WTC11 (cell line): ENCODE measurements at regions not wholly inside any gene's neighbourhood (a gene's known extent, or its start where the extent isn't known, plus 50 kb on each side); places are given as distances from the start of the nearest gene placed in this dataset.

ENCODE experiments used
- ATAC-seq: fragments of 200-7000 bp; cut with Tn5 transposase; 2 replicates; pipeline ENCODE4 v1.10.0; 2021; ENCODE audit warnings: mild to moderate bottlenecking, moderate library complexity
- CTCF ChIA-PET: fragments of 300-600 bp; sonication (Branson Sonifier 250); formaldehyde crosslinking; loops from one replicate; lab custom pipeline; 2021; ENCODE audit warnings: antibody characterized with exemption; lab: Charles Lee
- POLR2A ChIA-PET: fragments of 350-600 bp; sonication (Branson Sonifier 250); formaldehyde crosslinking; loops from one replicate; lab custom pipeline; 2021; ENCODE audit warnings: antibody characterized with exemption; lab: Charles Lee
- DNase-seq: peaks from one replicate; pipeline ENCODE4 v3.0.0; 2021; ENCODE audit warnings: low spot score
- H3K27ac Mint-ChIP-seq: 2 replicates; pipeline ENCODE4 v1.8.0; 2021; ENCODE audit warnings: mixed read lengths
- H3K27me3 Mint-ChIP-seq: 2 replicates; pipeline ENCODE4 v1.8.0; 2021; ENCODE audit warnings: low read depth, mild to moderate bottlenecking, moderate library complexity, mixed read lengths
- H3K36me3 Mint-ChIP-seq: 2 replicates; pipeline ENCODE4 v1.8.0; 2021; ENCODE audit warnings: mixed read lengths
- H3K4me1 Mint-ChIP-seq: 2 replicates; pipeline ENCODE4 v1.8.0; 2022; ENCODE audit warnings: mixed read lengths
- H3K4me3 Mint-ChIP-seq: 2 replicates; pipeline ENCODE4 v1.8.0; 2021; ENCODE audit warnings: mild to moderate bottlenecking, moderate library complexity, mixed read lengths
- H3K9me3 Mint-ChIP-seq: 2 replicates; pipeline ENCODE4 v1.8.0; 2021; ENCODE audit warnings: mixed read lengths
- CREM ChIP-seq: sonication (generic); formaldehyde crosslinking; IDR thresholded peaks from 2 replicates; pipeline ENCODE4 v1.8.1; 2022; ENCODE audit warnings: mild to moderate bottlenecking, missing genetic modification reagents, moderate library complexity
- ELF4 ChIP-seq: sonication (generic); formaldehyde crosslinking; IDR thresholded peaks from 2 replicates; pipeline ENCODE4 v1.8.1; 2022; ENCODE audit warnings: low read depth, mild to moderate bottlenecking, moderate library complexity, missing genetic modification reagents
- ESRRA ChIP-seq: sonication (generic); formaldehyde crosslinking; IDR thresholded peaks from 2 replicates; pipeline ENCODE4 v1.8.1; 2022; ENCODE audit warnings: mild to moderate bottlenecking, missing genetic modification reagents, borderline replicate concordance
- ETV6 ChIP-seq: sonication (generic); formaldehyde crosslinking; IDR thresholded peaks from 2 replicates; pipeline ENCODE4 v1.8.1; 2022; ENCODE audit warnings: mild to moderate bottlenecking, missing genetic modification reagents
- GTF2I ChIP-seq: fragments of 250-450 bp; sonication (Bioruptor Pico); conservative IDR thresholded peaks from 2 replicates; pipeline ENCODE4 v1.4.0; 2021; ENCODE audit warnings: mild to moderate bottlenecking
- KAT7 ChIP-seq: sonication (generic); formaldehyde crosslinking; IDR thresholded peaks from 2 replicates; pipeline ENCODE4 v1.8.1; 2023; ENCODE audit warnings: missing genetic modification reagents, mild to moderate bottlenecking, borderline replicate concordance
- MXD4 ChIP-seq: fragments of 250-450 bp; sonication (Bioruptor Pico); IDR thresholded peaks from 2 replicates; pipeline ENCODE4 v1.8.0; 2021; ENCODE audit warnings: mild to moderate bottlenecking, moderate library complexity, borderline replicate concordance
- NFE2L1 ChIP-seq: sonication (generic); formaldehyde crosslinking; IDR thresholded peaks from 2 replicates; pipeline ENCODE4 v1.8.1; 2023; ENCODE audit warnings: missing genetic modification reagents
- SMAD3 ChIP-seq: sonication (generic); formaldehyde crosslinking; IDR thresholded peaks from 2 replicates; pipeline ENCODE4 v1.8.0; 2022; ENCODE audit warnings: missing genetic modification reagents, mild to moderate bottlenecking, borderline replicate concordance
- SMAD4 ChIP-seq: sonication (generic); formaldehyde crosslinking; IDR thresholded peaks from 2 replicates; pipeline ENCODE4 v1.8.0; 2022; ENCODE audit warnings: mild to moderate bottlenecking, missing genetic modification reagents
- TEAD4 ChIP-seq: sonication (generic); formaldehyde crosslinking; IDR thresholded peaks from 2 replicates; pipeline ENCODE4 v1.8.0; 2022; ENCODE audit warnings: mild to moderate bottlenecking, missing genetic modification reagents
- ZBTB21 ChIP-seq: sonication (generic); formaldehyde crosslinking; IDR thresholded peaks from 2 replicates; pipeline ENCODE4 v1.8.1; 2023; ENCODE audit warnings: mild to moderate bottlenecking, missing genetic modification reagents, borderline replicate concordance
- ZNF219 ChIP-seq: sonication (generic); formaldehyde crosslinking; IDR thresholded peaks from 2 replicates; pipeline ENCODE4 v1.8.0; 2023; ENCODE audit warnings: missing genetic modification reagents, mild to moderate bottlenecking, borderline replicate concordance
- ZNF232 ChIP-seq: sonication (generic); formaldehyde crosslinking; IDR thresholded peaks from 2 replicates; pipeline ENCODE4 v1.8.0; 2022; ENCODE audit warnings: mild to moderate bottlenecking, missing genetic modification reagents
- ZNF416 ChIP-seq: fragments of 250-450 bp; sonication (Bioruptor Pico); IDR thresholded peaks from 2 replicates; pipeline ENCODE4 v1.9.0; 2021; ENCODE audit warnings: mild to moderate bottlenecking, inconsistent platforms
- TF ChIP-seq, protein P1 (sequence below): sonication (generic); formaldehyde crosslinking; IDR thresholded peaks from 2 replicates; pipeline ENCODE4 v1.8.0; 2022; ENCODE audit warnings: mild to moderate bottlenecking, missing genetic modification reagents
- TF ChIP-seq, protein P2 (sequence below): sonication (generic); formaldehyde crosslinking; IDR thresholded peaks from 2 replicates; pipeline ENCODE4 v1.8.1; 2022; ENCODE audit warnings: low read depth, mild to moderate bottlenecking, moderate library complexity, missing genetic modification reagents, borderline replicate concordance
- TF ChIP-seq, protein P3 (sequence below): fragments of 250-450 bp; sonication (Bioruptor Pico); IDR thresholded peaks from 2 replicates; pipeline ENCODE4 v1.9.0; 2021; ENCODE audit warnings: mild to moderate bottlenecking
- TF ChIP-seq, protein P4 (sequence below): fragments of 250-450 bp; sonication (Bioruptor Pico); IDR thresholded peaks from 2 replicates; pipeline ENCODE4 v1.9.0; 2021; ENCODE audit warnings: mild to moderate bottlenecking
- TF ChIP-seq, protein P5 (sequence below): sonication (generic); formaldehyde crosslinking; IDR thresholded peaks from 2 replicates; pipeline ENCODE4 v1.8.1; 2023; ENCODE audit warnings: mild to moderate bottlenecking, missing genetic modification reagents
- TF ChIP-seq, protein P6 (sequence below): fragments of 250-450 bp; sonication (Bioruptor Pico); IDR thresholded peaks from 2 replicates; pipeline ENCODE4 v2.1.2; 2022; ENCODE audit warnings: mild to moderate bottlenecking, moderate library complexity

DNA sequence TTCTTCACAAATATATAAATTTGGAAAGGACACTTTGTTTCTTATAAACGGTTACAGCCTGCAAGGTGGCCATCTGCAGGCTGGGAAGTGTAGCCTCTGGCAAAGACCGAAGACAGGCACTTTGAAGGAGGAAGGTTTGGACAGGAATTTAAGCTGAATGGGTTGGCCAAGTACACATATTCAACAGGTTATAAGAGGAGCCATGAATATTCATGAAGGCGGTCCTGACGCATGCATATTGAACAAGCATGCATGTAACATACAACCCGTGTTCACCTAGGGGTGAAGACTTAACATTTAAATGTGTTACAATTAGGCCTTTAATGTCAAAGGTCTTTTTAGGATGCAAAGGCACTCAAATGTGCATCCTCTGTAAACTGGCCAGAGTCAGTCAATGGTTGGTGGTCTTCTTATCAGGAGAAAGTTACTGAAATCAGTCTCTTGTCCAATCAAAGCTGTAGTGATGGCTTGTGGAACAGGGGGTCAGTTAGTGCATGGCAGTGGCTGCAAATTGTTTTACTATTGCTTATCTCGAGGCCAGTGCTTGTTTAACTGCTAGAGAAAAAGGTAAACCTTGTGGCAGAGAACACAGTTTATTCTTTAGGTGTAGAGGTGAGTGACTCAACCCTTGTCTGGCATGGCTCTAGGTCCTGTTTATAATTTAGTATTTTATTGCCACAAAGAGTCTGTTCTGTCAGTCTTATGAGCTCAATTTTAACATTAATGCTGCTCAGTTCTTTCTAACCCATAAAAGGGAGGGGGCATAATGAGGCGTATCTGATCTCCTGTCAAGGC, 70.3 kb upstream of the F3 start:
- no peak overlapping the region for H3K4me3 Mint-ChIP-seq
- 0 out of 2 replicates have a peak, but pooled peaks cover 5% of the 10 kb centered on the region for H3K9me3 Mint-ChIP-seq
- H3K36me3 Mint-ChIP-seq: no peaks in the 10 kb centered on the region
- POLR2A ChIA-PET: interaction anchor here (1.1 kb wide), 1 partner anchor 13 kb away, joined by 3 read pairs; no protein-coding TSS in a partner anchor
- no peak overlapping the region for H3K27ac Mint-ChIP-seq
- peaks cover 33% of the 10 kb centered on the region for H3K4me1 Mint-ChIP-seq
- DNase-seq (no peak), ATAC-seq (no peak; the same call in 1 of the 2 replicates)
- H3K27me3 Mint-ChIP-seq: peaks cover 3% of the 10 kb centered on the region; the same call in 1 of the 2 replicates
- TF ChIP-seq, protein P1, sequence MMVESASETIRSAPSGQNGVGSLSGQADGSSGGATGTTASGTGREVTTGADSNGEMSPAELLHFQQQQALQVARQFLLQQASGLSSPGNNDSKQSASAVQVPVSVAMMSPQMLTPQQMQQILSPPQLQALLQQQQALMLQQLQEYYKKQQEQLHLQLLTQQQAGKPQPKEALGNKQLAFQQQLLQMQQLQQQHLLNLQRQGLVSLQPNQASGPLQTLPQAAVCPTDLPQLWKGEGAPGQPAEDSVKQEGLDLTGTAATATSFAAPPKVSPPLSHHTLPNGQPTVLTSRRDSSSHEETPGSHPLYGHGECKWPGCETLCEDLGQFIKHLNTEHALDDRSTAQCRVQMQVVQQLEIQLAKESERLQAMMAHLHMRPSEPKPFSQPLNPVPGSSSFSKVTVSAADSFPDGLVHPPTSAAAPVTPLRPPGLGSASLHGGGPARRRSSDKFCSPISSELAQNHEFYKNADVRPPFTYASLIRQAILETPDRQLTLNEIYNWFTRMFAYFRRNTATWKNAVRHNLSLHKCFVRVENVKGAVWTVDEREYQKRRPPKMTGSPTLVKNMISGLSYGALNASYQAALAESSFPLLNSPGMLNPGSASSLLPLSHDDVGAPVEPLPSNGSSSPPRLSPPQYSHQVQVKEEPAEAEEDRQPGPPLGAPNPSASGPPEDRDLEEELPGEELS: no peak
- TF ChIP-seq MXD4 (CRISPR knock-in tag): no peak
- TF ChIP-seq, protein P2, sequence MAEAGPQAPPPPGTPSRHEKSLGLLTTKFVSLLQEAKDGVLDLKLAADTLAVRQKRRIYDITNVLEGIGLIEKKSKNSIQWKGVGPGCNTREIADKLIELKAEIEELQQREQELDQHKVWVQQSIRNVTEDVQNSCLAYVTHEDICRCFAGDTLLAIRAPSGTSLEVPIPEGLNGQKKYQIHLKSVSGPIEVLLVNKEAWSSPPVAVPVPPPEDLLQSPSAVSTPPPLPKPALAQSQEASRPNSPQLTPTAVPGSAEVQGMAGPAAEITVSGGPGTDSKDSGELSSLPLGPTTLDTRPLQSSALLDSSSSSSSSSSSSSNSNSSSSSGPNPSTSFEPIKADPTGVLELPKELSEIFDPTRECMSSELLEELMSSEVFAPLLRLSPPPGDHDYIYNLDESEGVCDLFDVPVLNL (CRISPR knock-in tag): no peak
- TF ChIP-seq, protein P3, sequence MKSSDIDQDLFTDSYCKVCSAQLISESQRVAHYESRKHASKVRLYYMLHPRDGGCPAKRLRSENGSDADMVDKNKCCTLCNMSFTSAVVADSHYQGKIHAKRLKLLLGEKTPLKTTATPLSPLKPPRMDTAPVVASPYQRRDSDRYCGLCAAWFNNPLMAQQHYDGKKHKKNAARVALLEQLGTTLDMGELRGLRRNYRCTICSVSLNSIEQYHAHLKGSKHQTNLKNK (CRISPR knock-in tag): no peak
- TF ChIP-seq SMAD4: no peak
- TF ChIP-seq SMAD3 (CRISPR knock-in tag): no peak
- no peak for TF ChIP-seq ELF4
- TF ChIP-seq, all 79 proteins: peak for 0
- CTCF ChIA-PET: interaction anchor here (1.4 kb wide), 1 partner anchor 13 kb away, joined by 5 read pairs; no protein-coding TSS in a partner anchor

DNA sequence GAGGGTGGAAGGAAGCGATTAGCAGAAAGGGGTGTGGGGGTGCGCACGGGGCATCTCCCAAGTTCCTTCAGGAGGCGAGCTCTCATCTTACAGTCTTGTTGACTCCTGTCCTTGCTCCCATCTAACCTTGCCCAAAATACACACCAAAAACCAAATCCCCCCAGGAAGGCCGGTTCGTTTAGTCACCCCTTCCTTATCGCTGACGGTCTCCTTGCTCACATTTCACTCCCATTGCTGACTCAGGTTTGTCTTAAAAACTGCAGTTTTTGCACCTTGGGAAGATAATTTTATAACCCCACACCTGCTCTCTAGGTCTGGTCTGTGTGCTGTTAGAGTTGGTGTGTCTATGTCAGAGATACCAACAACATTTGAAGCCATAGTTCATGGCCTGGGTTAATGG, 68.1 kb upstream of the F3 start:
- no peak overlapping the region for H3K4me3 Mint-ChIP-seq
- POLR2A ChIA-PET: no interaction called here
- no peak overlapping the region for H3K27ac Mint-ChIP-seq
- peaks cover 9% of the 10 kb centered on the region; the same call in 1 of the 2 replicates for H3K9me3 Mint-ChIP-seq
- H3K36me3 Mint-ChIP-seq: no peaks in the 10 kb centered on the region
- CTCF ChIA-PET: interaction anchor here (0.9 to 1.9 kb wide), 2 partner anchors 26 to 104 kb away, joined by 4 to 5 read pairs; no protein-coding TSS in a partner anchor
- TF ChIP-seq KAT7 (CRISPR knock-in tag) (no peak), TEAD4 (CRISPR knock-in tag) (no peak), ZNF416 (no peak), NFE2L1 (CRISPR knock-in tag) (no peak), ETV6 (CRISPR knock-in tag) (no peak), SMAD3 (CRISPR knock-in tag) (no peak), CREM (no peak), ESRRA (CRISPR knock-in tag) (no peak), GTF2I (CRISPR knock-in tag) (no peak), ZNF219 (CRISPR knock-in tag) (no peak), ZBTB21 (CRISPR knock-in tag) (no peak), ZNF232 (CRISPR knock-in tag) (no peak)
- TF ChIP-seq, protein P4, sequence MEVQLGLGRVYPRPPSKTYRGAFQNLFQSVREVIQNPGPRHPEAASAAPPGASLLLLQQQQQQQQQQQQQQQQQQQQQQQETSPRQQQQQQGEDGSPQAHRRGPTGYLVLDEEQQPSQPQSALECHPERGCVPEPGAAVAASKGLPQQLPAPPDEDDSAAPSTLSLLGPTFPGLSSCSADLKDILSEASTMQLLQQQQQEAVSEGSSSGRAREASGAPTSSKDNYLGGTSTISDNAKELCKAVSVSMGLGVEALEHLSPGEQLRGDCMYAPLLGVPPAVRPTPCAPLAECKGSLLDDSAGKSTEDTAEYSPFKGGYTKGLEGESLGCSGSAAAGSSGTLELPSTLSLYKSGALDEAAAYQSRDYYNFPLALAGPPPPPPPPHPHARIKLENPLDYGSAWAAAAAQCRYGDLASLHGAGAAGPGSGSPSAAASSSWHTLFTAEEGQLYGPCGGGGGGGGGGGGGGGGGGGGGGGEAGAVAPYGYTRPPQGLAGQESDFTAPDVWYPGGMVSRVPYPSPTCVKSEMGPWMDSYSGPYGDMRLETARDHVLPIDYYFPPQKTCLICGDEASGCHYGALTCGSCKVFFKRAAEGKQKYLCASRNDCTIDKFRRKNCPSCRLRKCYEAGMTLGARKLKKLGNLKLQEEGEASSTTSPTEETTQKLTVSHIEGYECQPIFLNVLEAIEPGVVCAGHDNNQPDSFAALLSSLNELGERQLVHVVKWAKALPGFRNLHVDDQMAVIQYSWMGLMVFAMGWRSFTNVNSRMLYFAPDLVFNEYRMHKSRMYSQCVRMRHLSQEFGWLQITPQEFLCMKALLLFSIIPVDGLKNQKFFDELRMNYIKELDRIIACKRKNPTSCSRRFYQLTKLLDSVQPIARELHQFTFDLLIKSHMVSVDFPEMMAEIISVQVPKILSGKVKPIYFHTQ: no peak
- TF ChIP-seq, protein P5, sequence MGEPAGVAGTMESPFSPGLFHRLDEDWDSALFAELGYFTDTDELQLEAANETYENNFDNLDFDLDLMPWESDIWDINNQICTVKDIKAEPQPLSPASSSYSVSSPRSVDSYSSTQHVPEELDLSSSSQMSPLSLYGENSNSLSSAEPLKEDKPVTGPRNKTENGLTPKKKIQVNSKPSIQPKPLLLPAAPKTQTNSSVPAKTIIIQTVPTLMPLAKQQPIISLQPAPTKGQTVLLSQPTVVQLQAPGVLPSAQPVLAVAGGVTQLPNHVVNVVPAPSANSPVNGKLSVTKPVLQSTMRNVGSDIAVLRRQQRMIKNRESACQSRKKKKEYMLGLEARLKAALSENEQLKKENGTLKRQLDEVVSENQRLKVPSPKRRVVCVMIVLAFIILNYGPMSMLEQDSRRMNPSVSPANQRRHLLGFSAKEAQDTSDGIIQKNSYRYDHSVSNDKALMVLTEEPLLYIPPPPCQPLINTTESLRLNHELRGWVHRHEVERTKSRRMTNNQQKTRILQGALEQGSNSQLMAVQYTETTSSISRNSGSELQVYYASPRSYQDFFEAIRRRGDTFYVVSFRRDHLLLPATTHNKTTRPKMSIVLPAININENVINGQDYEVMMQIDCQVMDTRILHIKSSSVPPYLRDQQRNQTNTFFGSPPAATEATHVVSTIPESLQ (CRISPR knock-in tag): no peak
- TF ChIP-seq, protein P6, sequence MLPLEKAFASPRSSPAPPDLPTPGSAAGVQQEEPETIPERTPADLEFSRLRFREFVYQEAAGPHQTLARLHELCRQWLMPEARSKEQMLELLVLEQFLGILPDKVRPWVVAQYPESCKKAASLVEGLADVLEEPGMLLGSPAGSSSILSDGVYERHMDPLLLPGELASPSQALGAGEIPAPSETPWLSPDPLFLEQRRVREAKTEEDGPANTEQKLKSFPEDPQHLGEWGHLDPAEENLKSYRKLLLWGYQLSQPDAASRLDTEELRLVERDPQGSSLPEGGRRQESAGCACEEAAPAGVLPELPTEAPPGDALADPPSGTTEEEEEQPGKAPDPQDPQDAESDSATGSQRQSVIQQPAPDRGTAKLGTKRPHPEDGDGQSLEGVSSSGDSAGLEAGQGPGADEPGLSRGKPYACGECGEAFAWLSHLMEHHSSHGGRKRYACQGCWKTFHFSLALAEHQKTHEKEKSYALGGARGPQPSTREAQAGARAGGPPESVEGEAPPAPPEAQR (CRISPR knock-in tag): no peak
- TF ChIP-seq, protein P1: no peak
- peaks cover 22% of the 10 kb centered on the region for H3K4me1 Mint-ChIP-seq
- ATAC-seq (no peak), DNase-seq (no peak)
- peaks cover 3% of the 10 kb centered on the region; the same call in 1 of the 2 replicates for H3K27me3 Mint-ChIP-seq
